ENCODE measurements at regions not wholly inside any gene's neighbourhood (a gene's known extent, or its start where the extent isn't known, plus 50 kb on each side); places are given as distances from the start of the nearest gene placed in this dataset.

DNA sequence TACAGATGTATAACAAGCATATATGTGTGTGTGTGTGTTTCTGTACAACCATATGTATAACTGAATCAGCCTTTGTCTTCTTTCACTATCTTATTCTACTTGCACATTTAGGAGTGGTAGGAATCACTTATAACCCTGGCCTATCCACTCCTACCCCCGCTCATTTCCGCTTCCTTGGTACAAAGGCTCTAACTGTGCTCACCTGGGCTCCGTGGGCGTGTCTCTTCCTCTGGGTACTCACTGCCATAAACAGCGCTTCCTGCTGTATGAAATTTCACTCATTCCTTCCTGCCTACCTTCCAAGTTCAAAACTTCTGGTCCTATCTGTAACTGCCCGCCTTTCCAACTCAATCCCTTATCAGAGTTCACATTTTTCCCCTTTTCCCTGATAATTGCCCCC is 815.5 kb downstream of the EPHA4 start:
- TF ChIP-seq, protein P1, sequence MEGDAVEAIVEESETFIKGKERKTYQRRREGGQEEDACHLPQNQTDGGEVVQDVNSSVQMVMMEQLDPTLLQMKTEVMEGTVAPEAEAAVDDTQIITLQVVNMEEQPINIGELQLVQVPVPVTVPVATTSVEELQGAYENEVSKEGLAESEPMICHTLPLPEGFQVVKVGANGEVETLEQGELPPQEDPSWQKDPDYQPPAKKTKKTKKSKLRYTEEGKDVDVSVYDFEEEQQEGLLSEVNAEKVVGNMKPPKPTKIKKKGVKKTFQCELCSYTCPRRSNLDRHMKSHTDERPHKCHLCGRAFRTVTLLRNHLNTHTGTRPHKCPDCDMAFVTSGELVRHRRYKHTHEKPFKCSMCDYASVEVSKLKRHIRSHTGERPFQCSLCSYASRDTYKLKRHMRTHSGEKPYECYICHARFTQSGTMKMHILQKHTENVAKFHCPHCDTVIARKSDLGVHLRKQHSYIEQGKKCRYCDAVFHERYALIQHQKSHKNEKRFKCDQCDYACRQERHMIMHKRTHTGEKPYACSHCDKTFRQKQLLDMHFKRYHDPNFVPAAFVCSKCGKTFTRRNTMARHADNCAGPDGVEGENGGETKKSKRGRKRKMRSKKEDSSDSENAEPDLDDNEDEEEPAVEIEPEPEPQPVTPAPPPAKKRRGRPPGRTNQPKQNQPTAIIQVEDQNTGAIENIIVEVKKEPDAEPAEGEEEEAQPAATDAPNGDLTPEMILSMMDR (IDR thresholded peaks at IDR 0.05), result no peak
- no peak for TF ChIP-seq EP300 (IDR thresholded peaks at IDR 0.05)
- no peak for TF ChIP-seq POLR2A (IDR thresholded peaks at IDR 0.05)
